ENCODE measurements at regions not wholly inside any gene's neighbourhood (a gene's known extent, or its start where the extent isn't known, plus 50 kb on each side); places are given as distances from the start of the nearest gene placed in this dataset.

- TF ChIP-seq SIN3A (IDR thresholded peaks at IDR 0.05; ENCODE audit: borderline replicate concordance, insufficient read depth, low read length) (no peak), FOXP2 (optimal IDR thresholded peaks at IDR 0.05; ENCODE audit: borderline replicate concordance, extremely low read depth, extremely low read length, insufficient read depth) (no peak), TAF1 (IDR thresholded peaks at IDR 0.05; ENCODE audit: borderline replicate concordance, insufficient read depth, low read length) (no peak), POLR2AphosphoS5 (IDR thresholded peaks at IDR 0.05; ENCODE audit: low read depth, low read length) (no peak)
- TF ChIP-seq, protein P1, sequence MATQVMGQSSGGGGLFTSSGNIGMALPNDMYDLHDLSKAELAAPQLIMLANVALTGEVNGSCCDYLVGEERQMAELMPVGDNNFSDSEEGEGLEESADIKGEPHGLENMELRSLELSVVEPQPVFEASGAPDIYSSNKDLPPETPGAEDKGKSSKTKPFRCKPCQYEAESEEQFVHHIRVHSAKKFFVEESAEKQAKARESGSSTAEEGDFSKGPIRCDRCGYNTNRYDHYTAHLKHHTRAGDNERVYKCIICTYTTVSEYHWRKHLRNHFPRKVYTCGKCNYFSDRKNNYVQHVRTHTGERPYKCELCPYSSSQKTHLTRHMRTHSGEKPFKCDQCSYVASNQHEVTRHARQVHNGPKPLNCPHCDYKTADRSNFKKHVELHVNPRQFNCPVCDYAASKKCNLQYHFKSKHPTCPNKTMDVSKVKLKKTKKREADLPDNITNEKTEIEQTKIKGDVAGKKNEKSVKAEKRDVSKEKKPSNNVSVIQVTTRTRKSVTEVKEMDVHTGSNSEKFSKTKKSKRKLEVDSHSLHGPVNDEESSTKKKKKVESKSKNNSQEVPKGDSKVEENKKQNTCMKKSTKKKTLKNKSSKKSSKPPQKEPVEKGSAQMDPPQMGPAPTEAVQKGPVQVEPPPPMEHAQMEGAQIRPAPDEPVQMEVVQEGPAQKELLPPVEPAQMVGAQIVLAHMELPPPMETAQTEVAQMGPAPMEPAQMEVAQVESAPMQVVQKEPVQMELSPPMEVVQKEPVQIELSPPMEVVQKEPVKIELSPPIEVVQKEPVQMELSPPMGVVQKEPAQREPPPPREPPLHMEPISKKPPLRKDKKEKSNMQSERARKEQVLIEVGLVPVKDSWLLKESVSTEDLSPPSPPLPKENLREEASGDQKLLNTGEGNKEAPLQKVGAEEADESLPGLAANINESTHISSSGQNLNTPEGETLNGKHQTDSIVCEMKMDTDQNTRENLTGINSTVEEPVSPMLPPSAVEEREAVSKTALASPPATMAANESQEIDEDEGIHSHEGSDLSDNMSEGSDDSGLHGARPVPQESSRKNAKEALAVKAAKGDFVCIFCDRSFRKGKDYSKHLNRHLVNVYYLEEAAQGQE (IDR thresholded peaks at IDR 0.05; ENCODE audit: insufficient read depth in 1 of 2, low read depth in 2 of 2, low read length in 2 of 2), result no peak
Observed at GRCh38 chr3:170806141-170806540, 63.9 kb downstream of the RPL22L1 start.

GRCh38 chr3:170804078-170804477 lies 65.9 kb downstream of the RPL22L1 start:
- no peak for TF ChIP-seq SIN3A (IDR thresholded peaks at IDR 0.05; ENCODE audit: borderline replicate concordance, insufficient read depth, low read length)
- no peak for TF ChIP-seq POLR2AphosphoS5 (IDR thresholded peaks at IDR 0.05; ENCODE audit: low read depth, low read length)
- no peak for TF ChIP-seq TAF1 (IDR thresholded peaks at IDR 0.05; ENCODE audit: borderline replicate concordance, insufficient read depth, low read length)
- TF ChIP-seq FOXP2 (optimal IDR thresholded peaks at IDR 0.05; ENCODE audit: borderline replicate concordance, extremely low read depth, extremely low read length, insufficient read depth), result no peak
- TF ChIP-seq, protein P1 (IDR thresholded peaks at IDR 0.05; ENCODE audit: insufficient read depth in 1 of 2, low read depth in 2 of 2, low read length in 2 of 2), result no peak

DNA sequence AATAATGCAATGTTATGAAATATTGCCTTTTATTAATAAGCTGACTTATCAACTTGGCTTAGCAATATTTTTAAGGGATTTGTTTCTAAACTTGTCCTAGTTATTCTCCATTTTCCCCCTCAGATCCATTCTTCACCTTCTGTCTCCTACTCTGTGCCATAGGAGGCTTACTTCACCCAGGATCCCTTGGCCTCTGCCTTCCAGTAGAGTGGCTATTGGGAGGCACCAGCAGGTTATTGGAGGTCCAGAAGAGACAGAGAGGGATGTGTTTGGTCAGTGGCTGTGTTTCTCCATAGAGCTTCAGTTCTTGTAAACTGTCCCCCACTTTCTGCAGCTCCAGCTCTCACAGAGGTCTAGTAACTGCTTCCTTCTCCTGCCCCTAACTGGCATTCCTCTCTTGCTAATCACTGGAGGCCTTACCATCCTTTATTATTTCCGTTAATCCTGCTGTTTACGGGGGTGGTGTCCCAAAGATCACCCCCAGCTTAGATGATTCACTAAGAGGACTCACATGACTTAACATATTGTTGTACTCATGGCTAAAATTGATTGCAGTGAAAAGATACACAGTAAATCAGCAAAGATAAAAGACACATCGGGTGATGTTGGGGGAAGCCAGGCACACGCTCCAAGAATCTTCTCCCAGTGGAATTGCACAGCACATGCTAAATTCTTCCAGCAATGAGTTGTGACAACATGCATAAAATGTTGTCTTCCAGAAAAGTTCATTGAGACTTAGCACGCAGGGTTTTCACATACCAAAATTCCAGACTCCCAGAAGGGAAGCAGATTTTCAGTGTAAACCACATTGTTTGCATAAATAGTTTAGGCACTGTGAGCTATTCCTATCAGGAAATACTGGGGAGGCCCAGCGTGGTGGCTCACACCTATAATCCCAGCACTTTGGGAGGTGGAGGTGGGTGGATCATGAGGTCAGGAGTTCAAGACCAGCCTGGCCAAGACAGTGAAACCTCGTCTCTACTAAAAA lies 67.5 kb downstream of the RPL22L1 start:
- TF ChIP-seq SIN3A (IDR thresholded peaks at IDR 0.05; ENCODE audit: borderline replicate concordance, insufficient read depth, low read length) (no peak), FOXP2 (optimal IDR thresholded peaks at IDR 0.05; ENCODE audit: borderline replicate concordance, extremely low read depth, extremely low read length, insufficient read depth) (no peak), TAF1 (IDR thresholded peaks at IDR 0.05; ENCODE audit: borderline replicate concordance, insufficient read depth, low read length) (no peak), POLR2AphosphoS5 (IDR thresholded peaks at IDR 0.05; ENCODE audit: low read depth, low read length) (no peak)
- TF ChIP-seq, protein P1 (IDR thresholded peaks at IDR 0.05; ENCODE audit: insufficient read depth in 1 of 2, low read depth in 2 of 2, low read length in 2 of 2), result no peak

GRCh38 chr3:170801597-170801996 lies 68.4 kb downstream of the RPL22L1 start:
- TF ChIP-seq POLR2AphosphoS5 (IDR thresholded peaks at IDR 0.05; ENCODE audit: low read depth, low read length) (no peak), TAF1 (IDR thresholded peaks at IDR 0.05; ENCODE audit: borderline replicate concordance, insufficient read depth, low read length) (no peak), FOXP2 (optimal IDR thresholded peaks at IDR 0.05; ENCODE audit: borderline replicate concordance, extremely low read depth, extremely low read length, insufficient read depth) (no peak), SIN3A (IDR thresholded peaks at IDR 0.05; ENCODE audit: borderline replicate concordance, insufficient read depth, low read length) (no peak)
- TF ChIP-seq, protein P1 (IDR thresholded peaks at IDR 0.05; ENCODE audit: insufficient read depth in 1 of 2, low read depth in 2 of 2, low read length in 2 of 2), result no peak

Data from PFSK-1 (cell line).